ENCODE measurements at regions not wholly inside any gene's neighbourhood (a gene's known extent, or its start where the extent isn't known, plus 50 kb on each side); places are given as distances from the start of the nearest gene placed in this dataset.

- 87% methylated on average over 3 of the region's 3 CpGs for WGBS
- no peak overlapping the region for H3K27ac ChIP-seq (ENCODE audit: low read depth in 1 of 2, low read length in 1 of 2)
Observed at GRCh38 chr5:93304456-93305250, 276.4 kb downstream of the NR2F1-AS1 start.

GRCh38 chr5:93303291-93303691, 277.7 kb downstream of the NR2F1-AS1 start:
- Histone ChIP-seq H3K9me3 (ENCODE audit: control insufficient read depth in 2 of 2, insufficient read depth in 1 of 2, low read length in 1 of 2) (no peaks in the 10 kb centered on the region), H3K27me3 (ENCODE audit: control insufficient read depth in 2 of 2, insufficient read depth in 1 of 2, low read length in 1 of 2) (no peaks in the 10 kb centered on the region), H3K4me1 (ENCODE audit: control insufficient read depth in 2 of 2, insufficient read depth in 2 of 2, low read length in 2 of 2) (no peaks in the 10 kb centered on the region), H3K36me3 (ENCODE audit: control insufficient read depth in 2 of 2, insufficient read depth in 2 of 2, low read length in 1 of 2) (no peaks in the 10 kb centered on the region), H3K27ac (ENCODE audit: low read depth in 1 of 2, low read length in 1 of 2) (no peak overlapping the region), H3K4me3 (ENCODE audit: low read length in 2 of 2) (no peak overlapping the region)
- WGBS: 83% methylated on average over 4 of the region's 4 CpGs
- DNase-seq (ENCODE audit: low read depth in 6 of 9, low spot score in 9 of 9): no peak

More at GRCh38 chr5:93304456-93305250, 276.4 kb downstream of the NR2F1-AS1 start:
- no peak for DNase-seq (ENCODE audit: low read depth in 6 of 9, low spot score in 9 of 9)
- Histone ChIP-seq H3K4me1 (ENCODE audit: control insufficient read depth in 2 of 2, insufficient read depth in 2 of 2, low read length in 2 of 2) (no peaks in the 10 kb centered on the region), H3K36me3 (ENCODE audit: control insufficient read depth in 2 of 2, insufficient read depth in 2 of 2, low read length in 1 of 2) (no peaks in the 10 kb centered on the region), H3K9me3 (ENCODE audit: control insufficient read depth in 2 of 2, insufficient read depth in 1 of 2, low read length in 1 of 2) (no peaks in the 10 kb centered on the region), H3K27me3 (ENCODE audit: control insufficient read depth in 2 of 2, insufficient read depth in 1 of 2, low read length in 1 of 2) (no peaks in the 10 kb centered on the region), H3K4me3 (ENCODE audit: low read length in 2 of 2) (no peak overlapping the region)

GRCh38 chr5:93302711-93303110, 278.3 kb downstream of the NR2F1-AS1 start:
- DNase-seq (ENCODE audit: low read depth in 6 of 9, low spot score in 9 of 9): no peak
- no peaks in the 10 kb centered on the region for H3K4me1 ChIP-seq (ENCODE audit: control insufficient read depth in 2 of 2, insufficient read depth in 2 of 2, low read length in 2 of 2)
- no peak overlapping the region for H3K27ac ChIP-seq (ENCODE audit: low read depth in 1 of 2, low read length in 1 of 2)
- no peaks in the 10 kb centered on the region for H3K9me3 ChIP-seq (ENCODE audit: control insufficient read depth in 2 of 2, insufficient read depth in 1 of 2, low read length in 1 of 2)
- no peaks in the 10 kb centered on the region for H3K27me3 ChIP-seq (ENCODE audit: control insufficient read depth in 2 of 2, insufficient read depth in 1 of 2, low read length in 1 of 2)
- no peaks in the 10 kb centered on the region for H3K36me3 ChIP-seq (ENCODE audit: control insufficient read depth in 2 of 2, insufficient read depth in 2 of 2, low read length in 1 of 2)
- no peak overlapping the region for H3K4me3 ChIP-seq (ENCODE audit: low read length in 2 of 2)
- whole genome bisulfite sequencing: 89% methylated on average over 4 of the region's 4 CpGs

- Histone ChIP-seq H3K27me3 (ENCODE audit: control insufficient read depth in 2 of 2, insufficient read depth in 1 of 2, low read length in 1 of 2) (no peaks in the 10 kb centered on the region), H3K4me3 (ENCODE audit: low read length in 2 of 2) (no peak overlapping the region), H3K27ac (ENCODE audit: low read depth in 1 of 2, low read length in 1 of 2) (no peak overlapping the region), H3K9me3 (ENCODE audit: control insufficient read depth in 2 of 2, insufficient read depth in 1 of 2, low read length in 1 of 2) (no peaks in the 10 kb centered on the region), H3K36me3 (ENCODE audit: control insufficient read depth in 2 of 2, insufficient read depth in 2 of 2, low read length in 1 of 2) (no peaks in the 10 kb centered on the region), H3K4me1 (ENCODE audit: control insufficient read depth in 2 of 2, insufficient read depth in 2 of 2, low read length in 2 of 2) (no peaks in the 10 kb centered on the region)
- DNase-seq (ENCODE audit: low read depth in 6 of 9, low spot score in 9 of 9): no peak
Observed at GRCh38 chr5:93300945-93301344, 280.1 kb downstream of the NR2F1-AS1 start.

- DNase-seq (ENCODE audit: low read depth in 6 of 9, low spot score in 9 of 9): no peak
- H3K27me3 ChIP-seq (ENCODE audit: control insufficient read depth in 2 of 2, insufficient read depth in 1 of 2, low read length in 1 of 2): no peaks in the 10 kb centered on the region
- H3K4me3 ChIP-seq (ENCODE audit: low read length in 2 of 2): no peak overlapping the region
- no peaks in the 10 kb centered on the region for H3K4me1 ChIP-seq (ENCODE audit: control insufficient read depth in 2 of 2, insufficient read depth in 2 of 2, low read length in 2 of 2)
- H3K9me3 ChIP-seq (ENCODE audit: control insufficient read depth in 2 of 2, insufficient read depth in 1 of 2, low read length in 1 of 2): no peaks in the 10 kb centered on the region
- 69% methylated on average over 8 of the region's 8 CpGs for WGBS
- no peaks in the 10 kb centered on the region for H3K36me3 ChIP-seq (ENCODE audit: control insufficient read depth in 2 of 2, insufficient read depth in 2 of 2, low read length in 1 of 2)
- no peak overlapping the region for H3K27ac ChIP-seq (ENCODE audit: low read depth in 1 of 2, low read length in 1 of 2)
Observed at GRCh38 chr5:93300309-93300923, 280.6 kb downstream of the NR2F1-AS1 start.

- DNase-seq (ENCODE audit: low read depth in 6 of 9, low spot score in 9 of 9): no peak
- Histone ChIP-seq H3K36me3 (ENCODE audit: control insufficient read depth in 2 of 2, insufficient read depth in 2 of 2, low read length in 1 of 2) (no peaks in the 10 kb centered on the region), H3K27ac (ENCODE audit: low read depth in 1 of 2, low read length in 1 of 2) (no peak overlapping the region), H3K4me1 (ENCODE audit: control insufficient read depth in 2 of 2, insufficient read depth in 2 of 2, low read length in 2 of 2) (no peaks in the 10 kb centered on the region), H3K27me3 (ENCODE audit: control insufficient read depth in 2 of 2, insufficient read depth in 1 of 2, low read length in 1 of 2) (no peaks in the 10 kb centered on the region), H3K9me3 (ENCODE audit: control insufficient read depth in 2 of 2, insufficient read depth in 1 of 2, low read length in 1 of 2) (no peaks in the 10 kb centered on the region), H3K4me3 (ENCODE audit: low read length in 2 of 2) (no peak overlapping the region)
- WGBS: 68% methylated on average over 6 of the region's 6 CpGs
Observed at GRCh38 chr5:93299681-93300308, 281.2 kb downstream of the NR2F1-AS1 start.

- WGBS: 93% methylated on average over 2 of the region's 2 CpGs
- Histone ChIP-seq H3K9me3 (ENCODE audit: control insufficient read depth in 2 of 2, insufficient read depth in 1 of 2, low read length in 1 of 2) (no peaks in the 10 kb centered on the region), H3K27me3 (ENCODE audit: control insufficient read depth in 2 of 2, insufficient read depth in 1 of 2, low read length in 1 of 2) (no peaks in the 10 kb centered on the region), H3K27ac (ENCODE audit: low read depth in 1 of 2, low read length in 1 of 2) (no peak overlapping the region), H3K4me1 (ENCODE audit: control insufficient read depth in 2 of 2, insufficient read depth in 2 of 2, low read length in 2 of 2) (no peaks in the 10 kb centered on the region), H3K36me3 (ENCODE audit: control insufficient read depth in 2 of 2, insufficient read depth in 2 of 2, low read length in 1 of 2) (no peaks in the 10 kb centered on the region), H3K4me3 (ENCODE audit: low read length in 2 of 2) (no peak overlapping the region)
- DNase-seq (ENCODE audit: low read depth in 6 of 9, low spot score in 9 of 9): no peak
Observed at GRCh38 chr5:93297116-93297515, 283.9 kb downstream of the NR2F1-AS1 start.

GRCh38 chr5:93296338-93296737, 284.7 kb downstream of the NR2F1-AS1 start:
- Histone ChIP-seq H3K4me1 (ENCODE audit: control insufficient read depth in 2 of 2, insufficient read depth in 2 of 2, low read length in 2 of 2) (no peaks in the 10 kb centered on the region), H3K27ac (ENCODE audit: low read depth in 1 of 2, low read length in 1 of 2) (no peak overlapping the region), H3K27me3 (ENCODE audit: control insufficient read depth in 2 of 2, insufficient read depth in 1 of 2, low read length in 1 of 2) (no peaks in the 10 kb centered on the region), H3K36me3 (ENCODE audit: control insufficient read depth in 2 of 2, insufficient read depth in 2 of 2, low read length in 1 of 2) (no peaks in the 10 kb centered on the region), H3K4me3 (ENCODE audit: low read length in 2 of 2) (no peak overlapping the region), H3K9me3 (ENCODE audit: control insufficient read depth in 2 of 2, insufficient read depth in 1 of 2, low read length in 1 of 2) (no peaks in the 10 kb centered on the region)
- no peak for DNase-seq (ENCODE audit: low read depth in 6 of 9, low spot score in 9 of 9)
- WGBS: 89% methylated on average over 2 of the region's 2 CpGs

- H3K4me1 ChIP-seq (ENCODE audit: control insufficient read depth in 2 of 2, insufficient read depth in 2 of 2, low read length in 2 of 2): no peaks in the 10 kb centered on the region
- H3K36me3 ChIP-seq (ENCODE audit: control insufficient read depth in 2 of 2, insufficient read depth in 2 of 2, low read length in 1 of 2): no peaks in the 10 kb centered on the region
- WGBS: 92% methylated on average over 1 of the region's 1 CpG
- no peak overlapping the region for H3K4me3 ChIP-seq (ENCODE audit: low read length in 2 of 2)
- no peak for DNase-seq (ENCODE audit: low read depth in 6 of 9, low spot score in 9 of 9)
- no peak overlapping the region for H3K27ac ChIP-seq (ENCODE audit: low read depth in 1 of 2, low read length in 1 of 2)
- H3K9me3 ChIP-seq (ENCODE audit: control insufficient read depth in 2 of 2, insufficient read depth in 1 of 2, low read length in 1 of 2): no peaks in the 10 kb centered on the region
- no peaks in the 10 kb centered on the region for H3K27me3 ChIP-seq (ENCODE audit: control insufficient read depth in 2 of 2, insufficient read depth in 1 of 2, low read length in 1 of 2)
Observed at GRCh38 chr5:93294996-93295395, 286.0 kb downstream of the NR2F1-AS1 start.
